ENCODE measurements at regions not wholly inside any gene's neighbourhood (a gene's known extent, or its start where the extent isn't known, plus 50 kb on each side); places are given as distances from the start of the nearest gene placed in this dataset.

DNA sequence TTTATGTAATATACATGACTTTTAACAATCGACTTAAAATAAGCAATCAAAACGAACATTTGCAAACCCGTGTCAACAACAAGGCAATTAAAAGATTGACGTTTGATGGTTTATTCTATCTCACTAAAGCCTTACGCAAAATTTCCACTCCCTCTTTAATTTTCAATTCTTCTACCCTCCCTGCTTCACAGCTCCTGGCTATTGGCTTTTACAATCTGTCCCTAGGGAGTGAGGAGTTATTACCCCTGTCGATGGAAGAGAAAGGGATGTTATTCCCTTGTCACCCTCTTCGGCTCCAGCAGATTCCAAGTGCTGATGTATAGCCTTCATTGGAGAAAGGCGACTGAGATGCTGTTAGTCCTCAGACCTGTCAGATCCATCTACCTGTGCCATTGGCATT, 161.3 kb downstream of the ZNF281 start:
- DNase-seq, result no peak

- DNase-seq, result no peak
These were observed 162.3 kb downstream of the ZNF281 start for GRCh38 chr1:200247518-200247917.

DNA sequence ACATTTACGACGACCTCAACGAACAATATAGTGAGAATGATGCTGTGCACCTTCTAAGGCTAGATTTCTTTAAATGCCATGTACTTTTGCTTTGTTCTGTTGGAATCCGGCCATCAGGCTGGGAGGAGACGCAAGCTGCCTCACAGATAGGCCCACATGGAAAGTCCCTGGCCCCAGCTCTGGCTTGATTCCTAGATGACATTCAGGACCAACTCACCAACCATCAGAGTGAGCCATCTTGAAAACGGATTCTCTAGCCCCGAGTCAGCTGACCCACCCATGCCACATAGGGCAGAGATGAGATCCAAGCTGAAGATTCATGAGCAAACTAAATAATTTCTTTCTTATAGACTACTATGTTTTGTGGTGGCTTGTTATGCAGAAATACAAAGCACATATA, 164.4 kb downstream of the ZNF281 start:
- no peak for DNase-seq

DNA sequence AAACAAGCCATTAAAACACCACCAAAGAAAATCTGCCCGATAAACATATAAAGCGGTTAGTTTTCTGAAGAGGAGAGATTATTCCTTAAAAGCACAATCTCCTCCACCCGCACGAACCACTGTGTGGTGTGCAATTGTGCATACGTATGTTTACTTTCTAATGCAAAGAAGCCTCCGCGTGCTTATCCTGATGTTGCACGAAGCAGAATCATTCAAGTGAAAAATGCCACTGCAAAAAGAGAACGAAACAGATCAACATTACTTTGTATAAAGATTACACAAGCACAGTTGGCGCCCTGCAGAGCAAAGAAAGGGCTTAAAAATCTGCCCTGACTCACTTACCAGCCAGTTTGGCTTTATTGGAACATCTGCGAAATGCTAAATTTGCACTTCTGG, 166.8 kb downstream of the ZNF281 start:
- DNase-seq, result no peak

DNA sequence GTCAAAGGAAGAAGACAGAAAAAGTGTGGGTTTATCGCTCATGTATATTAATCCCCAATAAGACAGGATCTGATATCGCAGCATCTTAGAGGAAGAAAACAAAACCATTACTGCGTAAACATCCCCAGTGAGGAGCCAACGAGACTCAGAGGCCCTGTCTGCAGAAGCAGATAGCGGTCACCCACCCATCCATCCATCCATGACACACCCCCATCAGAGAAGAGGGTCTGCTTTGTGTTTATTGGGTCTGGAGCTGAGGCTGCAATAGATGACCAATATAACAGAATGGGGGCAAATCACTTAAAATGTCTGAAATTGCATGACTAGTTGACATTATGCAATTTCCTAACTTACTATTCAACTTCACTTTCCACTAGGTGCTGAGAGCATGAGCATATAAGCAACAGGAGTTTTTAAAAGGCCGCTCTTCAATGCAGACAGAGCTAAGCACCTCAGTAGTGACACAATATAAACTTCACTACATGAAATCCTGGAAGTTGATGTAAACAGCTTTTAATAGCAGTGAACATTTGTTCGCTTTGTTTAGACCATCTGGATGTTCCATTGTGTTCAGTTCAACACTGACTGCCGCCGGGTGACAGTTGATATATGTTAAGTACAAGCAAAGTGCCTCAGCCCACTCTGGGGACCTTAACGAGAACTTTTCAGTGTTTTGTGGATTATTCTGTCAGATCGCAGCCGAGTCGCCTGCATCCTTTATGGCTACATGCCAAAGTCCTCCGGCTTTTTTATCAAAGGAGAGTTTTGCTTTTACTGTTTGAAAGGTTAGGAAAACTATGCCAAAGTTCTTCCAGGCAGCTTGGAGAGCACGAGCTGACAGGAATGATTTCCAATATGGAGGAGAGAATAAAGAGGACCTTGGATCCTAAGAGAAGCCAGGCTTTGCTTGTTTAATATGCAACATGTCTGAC, 167.5 kb downstream of the ZNF281 start:
- DNase-seq, result no peak

- no peak for DNase-seq
These were observed 169.2 kb downstream of the ZNF281 start for GRCh38 chr1:200240656-200241055.

DNA sequence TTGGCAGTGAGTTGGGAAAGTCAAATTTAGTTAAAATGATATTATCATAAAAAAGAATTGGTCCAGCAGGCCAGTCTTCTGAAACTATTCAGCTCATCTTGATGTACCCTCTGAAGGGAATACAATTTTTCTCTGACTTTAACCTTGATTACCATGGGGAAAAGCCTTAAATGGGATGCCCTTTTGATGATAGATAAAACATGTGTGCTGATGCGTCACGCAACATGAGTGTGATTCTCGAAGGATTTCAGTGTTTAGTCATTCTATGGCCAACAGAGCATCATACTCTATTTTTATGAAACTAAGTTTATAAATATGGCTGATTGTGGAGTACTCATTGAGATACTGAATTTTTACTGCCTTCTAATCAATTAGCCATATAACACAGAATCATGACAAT, 171.5 kb downstream of the ZNF281 start:
- no peak for DNase-seq

DNA sequence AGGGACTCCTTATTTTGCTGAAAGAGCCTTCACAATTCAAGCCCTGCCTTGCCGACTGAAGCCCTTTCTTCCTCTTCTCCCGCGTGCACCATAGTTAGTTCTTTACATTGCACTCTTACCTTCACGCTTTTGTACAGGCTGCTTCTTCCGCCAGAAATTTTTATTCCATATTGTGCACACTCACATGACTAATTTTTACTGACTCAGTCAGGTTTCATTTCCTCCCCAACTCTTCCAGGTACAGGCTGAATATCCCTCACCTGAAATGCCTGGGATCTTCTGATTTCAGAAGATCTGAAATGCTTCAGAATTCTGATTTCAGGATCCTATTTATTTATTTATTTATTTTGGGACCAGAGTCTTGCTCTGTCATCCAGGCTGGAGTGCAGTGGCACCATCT, 172.8 kb downstream of the ZNF281 start:
- no peak for DNase-seq

DNA sequence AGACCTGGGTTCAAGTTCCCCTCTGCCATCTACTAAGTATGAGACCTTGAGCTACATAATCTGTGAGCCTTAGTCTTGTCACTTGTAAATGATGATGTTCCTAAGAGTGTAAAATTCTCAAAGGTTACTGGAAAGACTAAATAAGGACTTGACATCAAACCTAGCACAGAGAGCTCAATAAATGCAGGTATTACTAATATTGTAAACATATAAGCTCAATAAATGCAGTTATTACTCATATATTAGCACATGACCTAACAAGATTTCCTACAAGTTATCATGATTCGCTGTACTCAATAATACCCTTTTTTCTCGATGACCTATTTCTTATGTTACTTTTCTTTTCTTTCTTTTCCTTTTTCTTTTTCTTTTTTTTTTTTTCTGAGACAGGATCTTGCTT, 174.9 kb downstream of the ZNF281 start:
- DNase-seq, result no peak

GRCh38 chr1:200233393-200233792, 176.4 kb downstream of the ZNF281 start:
- no peak for DNase-seq

DNA sequence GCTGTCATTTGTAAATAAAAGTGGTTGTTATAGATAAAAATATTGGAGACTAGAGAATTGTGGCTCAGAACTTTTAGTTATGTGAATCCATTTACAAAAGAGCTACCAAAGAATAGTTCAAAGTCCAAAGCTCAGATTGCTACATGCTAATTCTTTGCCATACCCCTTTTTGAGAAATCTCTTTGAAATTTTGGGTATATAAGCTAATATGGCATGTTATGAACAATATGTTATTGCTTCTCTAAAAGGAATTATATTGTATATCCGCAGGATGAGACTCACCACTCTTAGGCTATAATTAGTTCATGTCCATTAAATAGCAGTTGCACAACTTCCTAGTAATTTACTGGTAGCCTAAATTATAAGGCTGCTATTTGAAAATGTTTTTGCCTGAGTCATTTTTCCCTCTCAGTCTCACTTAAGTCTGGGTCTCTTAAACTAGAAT, 178.0 kb downstream of the ZNF281 start:
- peak; percentile 5 for DNase-seq

GRCh38 chr1:200230671-200231070, 179.2 kb downstream of the ZNF281 start:
- DNase-seq, result no peak

GRCh38 chr1:200228486-200228885, 181.3 kb downstream of the ZNF281 start:
- no peak for DNase-seq

DNA sequence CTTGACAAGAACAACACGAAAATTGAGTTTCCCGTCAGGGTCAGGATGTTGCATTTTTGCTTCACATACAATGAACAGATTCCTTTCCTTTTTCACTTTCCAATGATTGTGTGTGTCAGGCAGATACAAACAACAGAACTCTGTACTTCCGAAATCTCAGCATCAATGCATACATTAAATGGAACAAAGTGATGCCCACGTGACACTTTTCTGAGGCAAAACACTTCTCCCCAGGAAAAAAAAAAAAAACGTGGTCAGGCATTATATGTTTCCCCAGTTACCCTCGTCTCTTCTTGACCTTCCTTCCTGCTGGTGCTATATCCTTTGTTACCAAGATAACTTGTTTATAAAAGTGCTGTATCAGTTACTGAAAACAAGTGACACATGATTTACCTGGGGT, 181.8 kb downstream of the ZNF281 start:
- DNase-seq, result no peak

All from NCI-H2081 treated with DMSO at 0.1 percent for 48 hours (cell line).